T-helper 17 cell (primary cell): ENCODE measurements at regions not wholly inside any gene's neighbourhood (a gene's known extent, or its start where the extent isn't known, plus 50 kb on each side); places are given as distances from the start of the nearest gene placed in this dataset.
"Not testable (repeated sequence)": the region's sequence is repeated elsewhere in the genome, so short reads cannot be mapped to it uniquely, and the experiment has no call there.

Experiments
- ATAC-seq: fragments of 150-1000 bp; cut with Tn5 transposase; 2 replicates; pipeline ENCODE4 v1.10.0; 2021; ENCODE audit warnings: mild to moderate bottlenecking, moderate library complexity
- DNase-seq, 3 donors: peaks; one replicate each; pipeline versions ENCODE4 v3.0.0 to v3.0.0-alpha.2; 2020 to 2021
- H3K9me3 ChIP-seq: one replicate; pipeline ENCODE4 v1.7.0; 2013; ENCODE audit warnings: low read length, mild to moderate bottlenecking; ENCODE audit not compliant: control insufficient read depth, poor library complexity, severe bottlenecking
- H3K27ac Mint-ChIP-seq: one replicate; pipeline ENCODE4 v1.8.0; 2022; ENCODE audit warnings: mild to moderate bottlenecking, moderate library complexity, mixed read lengths
- H3K27me3 Mint-ChIP-seq: one replicate; pipeline ENCODE4 v1.8.0; 2022; ENCODE audit warnings: mixed read lengths
- H3K36me3 Mint-ChIP-seq: one replicate; pipeline ENCODE4 v1.8.0; 2022; ENCODE audit warnings: low read depth, mixed read lengths
- H3K4me1 Mint-ChIP-seq: one replicate; pipeline ENCODE4 v1.8.0; 2022; ENCODE audit warnings: mild to moderate bottlenecking, mixed read lengths
- H3K4me3 Mint-ChIP-seq: one replicate; pipeline ENCODE4 v1.8.0; 2022; ENCODE audit warnings: mild to moderate bottlenecking, moderate library complexity, mixed read lengths

GRCh38 chr11:82210011-82210410 lies 523.7 kb downstream of the FAM181B start:
- no peaks in the 10 kb centered on the region for H3K36me3 Mint-ChIP-seq
- no peaks in the 10 kb centered on the region for H3K27me3 Mint-ChIP-seq
- H3K9me3 ChIP-seq = peaks cover 2% of the 10 kb centered on the region
- H3K4me3 Mint-ChIP-seq = no peak overlapping the region
- H3K4me1 Mint-ChIP-seq = no peaks in the 10 kb centered on the region
- no peak overlapping the region for H3K27ac Mint-ChIP-seq
- DNase-seq (no peak), ATAC-seq (no peak)

GRCh38 chr11:82195283-82195682 lies 538.4 kb downstream of the FAM181B start:
- no peak overlapping the region for H3K27ac Mint-ChIP-seq
- ATAC-seq (no peak), DNase-seq (no peak)
- H3K4me3 Mint-ChIP-seq = no peak overlapping the region
- no peaks in the 10 kb centered on the region for H3K36me3 Mint-ChIP-seq
- H3K9me3 ChIP-seq = peaks cover 2% of the 10 kb centered on the region
- H3K27me3 Mint-ChIP-seq = no peaks in the 10 kb centered on the region
- no peaks in the 10 kb centered on the region for H3K4me1 Mint-ChIP-seq

- Mint-ChIP-seq H3K4me1 (no peaks in the 10 kb centered on the region), H3K27ac (no peak overlapping the region), H3K36me3 (no peaks in the 10 kb centered on the region), H3K4me3 (no peak overlapping the region), H3K27me3 (no peaks in the 10 kb centered on the region)
- ATAC-seq (no peak), DNase-seq (no peak)
- peaks cover 2% of the 10 kb centered on the region for H3K9me3 ChIP-seq
Measured at GRCh38 chr11:82194521-82194920, 539.1 kb downstream of the FAM181B start.

DNA sequence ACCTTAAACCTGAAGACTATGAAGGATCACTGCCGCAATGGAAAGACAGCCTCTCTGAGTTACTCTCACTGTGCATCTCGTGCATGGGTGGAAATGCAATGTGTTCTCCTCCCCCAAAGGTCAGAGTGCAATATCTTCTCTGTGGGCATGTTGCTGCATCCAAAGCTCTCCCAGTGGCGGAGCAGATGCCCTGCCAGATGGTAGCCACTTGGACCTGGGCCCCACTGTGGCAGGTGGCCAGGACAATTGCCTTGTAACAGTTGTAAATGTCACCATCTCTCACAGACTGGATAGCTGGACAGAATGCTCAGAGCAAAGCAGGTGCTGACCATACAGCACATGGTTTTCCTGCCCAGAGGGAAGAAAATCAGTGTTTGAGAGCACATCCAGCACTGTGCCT lies 542.0 kb downstream of the FAM181B start:
- Mint-ChIP-seq H3K4me1 (no peaks in the 10 kb centered on the region), H3K27ac (no peak overlapping the region), H3K4me3 (no peak overlapping the region), H3K36me3 (no peaks in the 10 kb centered on the region), H3K27me3 (no peaks in the 10 kb centered on the region)
- ATAC-seq (no peak), DNase-seq (no peak)
- peaks cover 2% of the 10 kb centered on the region for H3K9me3 ChIP-seq

GRCh38 chr11:82185925-82186324 lies 547.7 kb downstream of the FAM181B start:
- H3K36me3 Mint-ChIP-seq = no peaks in the 10 kb centered on the region
- no peak for DNase-seq
- no peak overlapping the region for H3K4me3 Mint-ChIP-seq
- ATAC-seq = no peak
- no peak overlapping the region for H3K27ac Mint-ChIP-seq
- H3K9me3 ChIP-seq = no peaks in the 10 kb centered on the region
- no peaks in the 10 kb centered on the region for H3K4me1 Mint-ChIP-seq
- no peaks in the 10 kb centered on the region for H3K27me3 Mint-ChIP-seq

DNA sequence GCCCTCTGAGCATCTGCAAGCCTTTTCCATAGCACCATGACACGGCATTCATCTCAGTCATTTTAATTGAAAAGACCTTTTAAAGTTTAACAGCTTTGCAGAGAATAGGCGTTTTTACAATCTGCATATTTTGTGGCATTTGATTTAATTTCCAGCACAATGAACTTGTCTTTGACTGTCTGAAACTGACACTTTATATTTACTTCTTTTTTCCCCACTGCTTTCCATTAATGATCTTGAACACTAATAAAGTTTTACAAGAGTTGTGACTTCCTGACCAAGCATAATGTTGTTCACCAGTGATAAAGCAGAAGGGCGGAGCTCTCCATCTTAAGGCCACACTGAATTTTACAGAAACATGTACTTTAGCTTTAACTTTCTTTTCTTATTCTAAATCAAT lies 548.7 kb downstream of the FAM181B start:
- H3K9me3 ChIP-seq = no peaks in the 10 kb centered on the region
- no peak for ATAC-seq
- no peaks in the 10 kb centered on the region for H3K36me3 Mint-ChIP-seq
- H3K27me3 Mint-ChIP-seq = no peaks in the 10 kb centered on the region
- H3K27ac Mint-ChIP-seq = no peak overlapping the region
- H3K4me3 Mint-ChIP-seq = no peak overlapping the region
- no peak for DNase-seq
- no peaks in the 10 kb centered on the region for H3K4me1 Mint-ChIP-seq

GRCh38 chr11:82183346-82183745 lies 550.3 kb downstream of the FAM181B start:
- Mint-ChIP-seq H3K36me3 (no peaks in the 10 kb centered on the region), H3K4me3 (no peak overlapping the region), H3K4me1 (no peaks in the 10 kb centered on the region), H3K27me3 (no peaks in the 10 kb centered on the region), H3K27ac (no peak overlapping the region)
- DNase-seq (no peak), ATAC-seq (no peak)
- no peaks in the 10 kb centered on the region for H3K9me3 ChIP-seq

DNA sequence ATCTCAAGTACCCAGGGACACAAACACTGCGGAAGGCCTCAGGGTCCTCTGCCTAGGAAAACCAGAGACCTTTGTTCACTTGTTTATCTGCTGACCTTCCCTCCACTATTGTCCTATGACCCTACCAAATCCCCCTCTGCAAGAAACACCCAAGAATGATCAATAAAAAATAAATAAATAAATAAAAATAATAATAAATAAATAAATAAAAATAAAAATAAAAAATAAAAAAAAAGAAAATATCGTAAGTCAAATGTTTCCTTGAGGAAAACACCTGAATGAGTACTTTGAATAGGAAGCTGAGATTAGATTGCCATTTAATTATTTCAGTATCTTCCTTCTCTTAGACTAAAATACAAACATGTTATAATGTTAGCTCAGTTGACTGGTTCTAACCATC lies 551.0 kb downstream of the FAM181B start:
- not testable (repeated sequence) for H3K27ac Mint-ChIP-seq, H3K27me3 Mint-ChIP-seq, H3K36me3 Mint-ChIP-seq, DNase-seq, H3K4me3 Mint-ChIP-seq, H3K4me1 Mint-ChIP-seq, H3K9me3 ChIP-seq, ATAC-seq

DNA sequence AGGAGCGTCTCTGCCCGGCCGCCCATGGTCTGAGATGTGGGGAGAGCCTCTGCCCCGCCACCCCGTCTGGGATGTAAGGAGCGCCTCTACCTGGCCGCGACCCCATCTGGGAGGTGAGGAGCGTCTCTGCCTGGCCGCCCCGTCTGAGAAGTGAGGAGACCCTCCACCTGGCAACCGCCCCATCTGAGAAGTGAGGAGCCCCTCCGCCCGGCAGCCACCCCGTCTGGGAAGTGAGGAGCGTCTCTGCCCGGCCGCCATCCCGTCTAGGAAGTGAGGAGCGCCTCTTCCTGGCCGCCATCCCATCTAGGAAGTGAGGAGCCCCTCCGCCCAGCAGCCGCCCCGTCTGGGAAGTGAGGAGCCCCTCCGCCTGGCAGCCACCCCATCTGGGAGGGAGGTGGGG lies 551.9 kb downstream of the FAM181B start:
- H3K4me1 Mint-ChIP-seq, ATAC-seq, H3K36me3 Mint-ChIP-seq, DNase-seq, H3K27me3 Mint-ChIP-seq, H3K27ac Mint-ChIP-seq, H3K9me3 ChIP-seq, H3K4me3 Mint-ChIP-seq: not testable (repeated sequence)

GRCh38 chr11:82176945-82177344 lies 556.7 kb downstream of the FAM181B start:
- no peaks in the 10 kb centered on the region for H3K9me3 ChIP-seq
- no peak overlapping the region for H3K27ac Mint-ChIP-seq
- ATAC-seq (no peak), DNase-seq (no peak)
- H3K4me1 Mint-ChIP-seq = no peaks in the 10 kb centered on the region
- no peaks in the 10 kb centered on the region for H3K36me3 Mint-ChIP-seq
- H3K27me3 Mint-ChIP-seq = no peaks in the 10 kb centered on the region
- H3K4me3 Mint-ChIP-seq = no peak overlapping the region

GRCh38 chr11:82176365-82176764 lies 557.3 kb downstream of the FAM181B start:
- H3K4me3 Mint-ChIP-seq = no peak overlapping the region
- no peaks in the 10 kb centered on the region for H3K9me3 ChIP-seq
- no peaks in the 10 kb centered on the region for H3K36me3 Mint-ChIP-seq
- ATAC-seq = no peak
- no peaks in the 10 kb centered on the region for H3K27me3 Mint-ChIP-seq
- H3K27ac Mint-ChIP-seq = no peak overlapping the region
- no peak for DNase-seq
- no peaks in the 10 kb centered on the region for H3K4me1 Mint-ChIP-seq

DNA sequence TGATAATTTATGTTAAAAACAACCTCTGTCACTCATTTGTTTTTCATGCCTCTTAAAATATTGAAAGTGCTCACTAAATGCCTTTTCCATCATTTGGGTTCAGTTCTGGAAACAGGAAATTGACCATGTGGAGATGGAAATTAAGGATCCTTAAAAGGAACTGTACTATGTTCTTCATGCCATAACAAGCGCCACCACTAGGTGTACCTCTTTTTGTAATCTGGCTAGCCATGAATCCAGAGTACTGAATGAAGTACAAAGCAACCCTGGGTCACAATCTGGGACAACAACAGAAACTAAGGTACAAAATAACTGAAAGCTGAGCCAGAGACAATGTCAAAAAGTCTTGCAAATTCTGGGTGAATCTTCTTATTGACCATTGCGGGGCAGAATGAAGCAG lies 559.1 kb downstream of the FAM181B start:
- H3K9me3 ChIP-seq = no peaks in the 10 kb centered on the region
- no peaks in the 10 kb centered on the region for H3K27me3 Mint-ChIP-seq
- ATAC-seq (no peak), DNase-seq (no peak)
- H3K27ac Mint-ChIP-seq = no peak overlapping the region
- no peak overlapping the region for H3K4me3 Mint-ChIP-seq
- no peaks in the 10 kb centered on the region for H3K4me1 Mint-ChIP-seq
- no peaks in the 10 kb centered on the region for H3K36me3 Mint-ChIP-seq

GRCh38 chr11:82146789-82147188 lies 586.9 kb downstream of the FAM181B start:
- H3K9me3 ChIP-seq = no peaks in the 10 kb centered on the region

GRCh38 chr11:82118946-82119345 lies 614.7 kb downstream of the FAM181B start:
- no peak for ATAC-seq
- Mint-ChIP-seq H3K36me3 (no peaks in the 10 kb centered on the region), H3K4me1 (no peaks in the 10 kb centered on the region), H3K27me3 (no peaks in the 10 kb centered on the region), H3K27ac (no peak overlapping the region), H3K4me3 (no peak overlapping the region)
- H3K9me3 ChIP-seq = no peaks in the 10 kb centered on the region
- no peak for DNase-seq

More at GRCh38 chr11:82146789-82147188, 586.9 kb downstream of the FAM181B start:
- no peak for ATAC-seq
- DNase-seq = no peak
- Mint-ChIP-seq H3K36me3 (no peaks in the 10 kb centered on the region), H3K27me3 (no peaks in the 10 kb centered on the region), H3K4me3 (no peak overlapping the region), H3K27ac (no peak overlapping the region), H3K4me1 (no peaks in the 10 kb centered on the region)

GRCh38 chr11:82117362-82117761 lies 616.3 kb downstream of the FAM181B start:
- DNase-seq (no peak), ATAC-seq (no peak)
- no peaks in the 10 kb centered on the region for H3K4me1 Mint-ChIP-seq
- no peak overlapping the region for H3K4me3 Mint-ChIP-seq
- no peaks in the 10 kb centered on the region for H3K9me3 ChIP-seq
- no peaks in the 10 kb centered on the region for H3K27me3 Mint-ChIP-seq
- H3K36me3 Mint-ChIP-seq = no peaks in the 10 kb centered on the region
- H3K27ac Mint-ChIP-seq = no peak overlapping the region
